Dermis microvascular lymphatic vessel endothelial cell (primary cell): ENCODE measurements at regions not wholly inside any gene's neighbourhood (a gene's known extent, or its start where the extent isn't known, plus 50 kb on each side); places are given as distances from the start of the nearest gene placed in this dataset.
"Not testable (repeated sequence)": the region's sequence is repeated elsewhere in the genome, so short reads cannot be mapped to it uniquely, and the experiment has no call there.

Experiments
- DNase-seq, 2 donors: peaks; one replicate each; pipeline versions ENCODE4 v3.0.0 to v3.0.0-alpha.2; 2010; ENCODE audit warnings: low read depth in 2 of 2

DNA sequence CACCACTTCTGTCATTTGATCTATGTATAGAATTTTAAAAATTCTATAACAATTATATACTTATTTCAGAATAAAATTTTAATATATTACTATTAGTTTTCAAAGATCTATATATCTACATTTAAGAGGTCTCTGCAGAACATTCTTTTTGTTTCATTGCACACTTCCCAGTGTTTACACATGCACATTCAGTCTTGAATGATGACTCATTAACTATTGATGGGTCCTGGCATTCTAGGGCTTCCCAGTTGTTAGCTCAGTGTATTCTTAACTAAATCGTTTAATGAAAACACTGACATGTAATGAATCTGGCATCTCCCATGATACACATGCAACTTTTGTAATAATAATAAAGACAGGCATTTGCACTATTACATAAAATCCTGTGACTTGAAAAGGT lies 324.6 kb downstream of the KLF12 start:
- DNase-seq, result peak in 1 of 2 donors; percentile 50

DNA sequence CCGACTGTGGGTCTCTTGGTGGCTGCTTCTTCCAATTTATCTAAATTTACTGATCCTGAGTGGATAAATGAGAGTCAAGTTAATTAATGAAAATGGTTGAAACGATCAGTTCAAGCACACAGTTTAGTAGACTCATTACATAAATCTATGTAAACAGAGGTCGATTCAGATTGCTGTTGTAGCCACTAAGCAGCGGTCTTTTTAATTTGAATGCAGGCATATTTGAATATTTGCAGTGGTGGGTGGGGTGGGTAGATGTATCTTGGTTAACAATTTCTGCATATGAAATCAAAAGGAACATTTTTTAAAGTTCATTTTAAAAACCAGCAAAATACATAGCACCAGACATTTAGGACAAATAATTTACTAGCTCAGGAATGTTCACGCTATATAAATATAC lies 325.9 kb downstream of the KLF12 start:
- DNase-seq, result no peak

DNA sequence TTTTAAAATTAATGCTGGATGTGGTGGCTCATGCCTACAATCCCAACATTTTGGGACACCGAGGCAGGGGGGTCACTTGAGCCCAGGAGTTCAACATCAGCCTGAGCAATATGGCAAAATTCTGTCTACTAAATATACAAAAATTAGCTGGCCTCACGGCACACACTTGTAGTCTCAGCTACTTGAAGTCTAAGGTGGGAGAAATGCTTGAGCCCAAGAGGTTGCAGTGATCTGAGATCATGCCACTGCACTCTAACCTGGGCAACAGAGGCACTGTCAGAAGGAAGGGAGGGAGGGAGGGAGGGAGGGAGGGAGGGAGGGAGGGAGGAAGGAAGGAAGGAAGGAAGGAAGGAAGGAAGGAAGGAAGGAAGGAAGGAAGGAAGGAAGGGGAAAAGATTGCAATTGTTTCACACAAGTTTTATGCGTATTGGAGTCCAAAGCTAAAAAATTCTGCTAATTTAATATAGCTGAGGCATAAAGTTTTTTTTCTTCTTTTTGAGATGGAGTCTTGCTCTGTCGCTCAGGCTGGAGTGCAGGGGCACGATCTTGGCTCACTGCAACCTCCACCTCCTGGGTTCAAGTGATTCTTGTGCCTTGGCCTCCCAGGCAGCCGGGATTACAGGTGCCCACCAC lies 328.8 kb downstream of the KLF12 start:
- not testable (repeated sequence) for DNase-seq

DNA sequence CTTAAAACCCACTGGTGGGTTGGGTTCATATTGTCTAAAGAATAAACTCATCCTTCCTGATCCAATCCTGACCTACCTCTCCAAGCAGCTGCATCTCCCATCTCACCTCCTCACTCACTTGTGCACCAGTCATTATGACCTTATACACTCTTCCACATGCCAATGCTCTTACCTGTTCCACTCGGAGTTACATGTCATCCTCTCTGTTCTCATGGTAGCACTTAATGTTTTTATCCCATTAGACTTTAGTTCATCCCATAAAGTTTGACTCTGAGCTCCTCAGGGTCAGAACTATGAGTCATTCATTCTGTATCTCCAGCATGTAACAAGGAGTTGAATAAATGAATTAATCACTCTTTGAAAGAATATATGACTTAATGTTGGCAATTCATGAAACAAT lies 330.2 kb downstream of the KLF12 start:
- no peak for DNase-seq

DNA sequence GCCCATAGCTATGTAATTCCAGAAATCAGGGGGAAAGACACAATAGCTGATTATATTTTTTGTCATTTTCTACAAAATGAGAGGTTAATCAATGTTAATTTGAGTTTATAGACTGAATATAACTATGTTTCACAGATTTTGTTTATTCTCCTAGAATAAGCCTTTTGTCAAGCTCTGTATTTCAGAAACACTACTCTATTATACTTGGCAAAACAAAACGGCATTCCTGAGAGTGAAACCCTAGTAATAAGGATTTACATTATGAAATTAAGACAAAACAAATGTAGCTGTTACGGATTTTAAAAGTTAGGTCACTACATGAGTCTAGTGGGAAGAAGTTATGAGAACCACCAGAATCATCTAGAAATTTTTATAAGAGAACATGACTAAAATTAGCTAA lies 334.2 kb downstream of the KLF12 start:
- no peak for DNase-seq

DNA sequence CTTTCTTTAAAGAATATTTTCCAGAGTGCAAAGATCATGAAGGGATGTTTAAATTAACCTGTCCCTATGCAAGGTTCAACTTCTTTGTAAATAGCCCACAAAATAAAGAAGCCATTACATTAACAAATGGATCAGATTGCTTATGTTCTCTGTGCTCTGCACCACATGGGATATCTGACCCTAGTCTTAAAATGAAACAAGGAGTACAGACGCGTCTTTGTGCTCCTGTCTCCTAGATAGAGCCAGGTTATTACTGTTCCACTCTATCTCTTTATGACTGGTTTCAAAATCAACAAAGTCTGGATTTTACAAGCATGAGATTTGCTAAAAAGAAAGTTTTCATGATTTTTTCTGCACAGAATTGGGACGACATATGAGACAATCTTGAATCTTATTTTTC lies 339.4 kb downstream of the KLF12 start:
- no peak for DNase-seq

DNA sequence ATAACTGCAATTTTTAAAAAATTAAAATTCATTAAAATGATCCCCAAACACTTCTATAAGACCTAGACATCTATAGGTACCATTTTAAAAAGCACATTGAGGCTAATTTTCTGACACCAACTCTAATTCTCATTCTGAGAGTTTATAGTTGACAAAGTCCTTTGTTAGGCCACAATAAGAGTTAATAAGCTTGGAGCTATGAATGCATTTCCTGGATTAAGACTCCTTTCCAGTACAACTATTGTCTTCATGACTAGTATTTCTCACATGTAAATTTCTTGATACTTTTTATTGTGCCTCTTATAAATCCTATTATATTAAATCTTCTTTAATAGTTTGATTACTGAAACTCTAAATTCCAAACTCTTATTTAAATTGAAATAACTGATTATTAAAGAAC lies 340.8 kb downstream of the KLF12 start:
- no peak for DNase-seq

DNA sequence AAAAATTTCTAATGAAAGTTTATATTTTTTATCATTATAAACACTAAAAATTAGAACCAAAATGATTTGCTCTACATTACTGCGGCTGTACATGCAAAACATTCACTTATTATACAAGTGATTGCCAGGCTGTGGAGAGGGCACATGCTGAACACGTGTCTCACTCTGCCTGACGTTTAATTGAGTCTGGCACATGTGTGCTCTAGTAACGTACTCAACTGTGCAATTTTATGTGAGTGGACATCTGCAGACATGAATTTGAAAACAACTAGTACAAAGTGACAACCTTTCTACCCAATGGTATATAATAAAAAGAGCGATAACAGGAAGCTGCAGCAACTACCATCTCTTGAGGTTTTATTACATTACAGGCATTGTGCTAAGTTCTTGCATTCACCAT lies 341.4 kb downstream of the KLF12 start:
- no peak for DNase-seq

DNA sequence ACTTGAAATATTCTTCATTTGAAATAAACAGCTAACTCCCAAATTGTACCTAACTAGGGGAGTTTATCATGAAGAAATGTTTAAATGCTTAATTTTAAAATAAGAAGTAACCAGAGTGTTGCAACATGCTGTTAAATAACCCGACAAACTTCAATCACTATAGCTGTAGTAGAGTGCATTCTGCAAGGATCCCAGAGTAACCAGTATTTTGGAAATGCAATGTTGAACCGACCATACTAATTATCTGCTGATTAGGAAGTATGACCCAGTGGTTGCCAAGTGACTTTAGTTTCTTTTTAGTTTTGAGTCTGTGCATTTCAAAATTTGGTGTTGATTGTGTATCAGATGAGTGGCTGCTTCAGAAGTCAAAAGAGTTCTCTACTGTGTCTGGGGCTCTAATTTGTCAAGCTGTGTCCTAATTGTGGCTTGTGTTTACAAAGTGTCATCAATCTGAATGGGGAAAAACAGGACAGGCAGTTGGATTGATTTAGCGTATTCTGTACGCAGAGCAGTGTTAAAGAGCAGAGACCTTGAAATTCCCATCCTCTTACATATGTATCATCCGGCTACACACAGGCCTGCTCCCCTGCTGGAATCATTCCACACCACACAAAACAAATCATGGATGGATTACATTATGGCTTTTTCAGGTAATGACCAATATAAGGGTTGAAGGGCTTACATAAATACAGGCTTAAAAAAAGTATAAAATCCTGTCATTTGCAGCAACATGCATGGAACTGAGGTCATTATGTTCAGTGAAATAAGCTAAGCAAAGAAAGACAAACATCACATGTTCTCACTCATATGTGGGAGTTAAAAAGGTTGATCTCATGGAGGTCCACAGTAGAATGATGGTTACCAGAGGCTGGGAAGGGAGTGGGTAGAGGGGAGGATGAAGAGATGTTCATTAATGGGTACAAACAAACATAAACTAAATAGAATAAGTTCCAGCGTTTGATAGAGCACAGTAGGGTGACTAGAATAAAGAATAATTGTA lies 351.5 kb downstream of the KLF12 start:
- DNase-seq, result no peak

DNA sequence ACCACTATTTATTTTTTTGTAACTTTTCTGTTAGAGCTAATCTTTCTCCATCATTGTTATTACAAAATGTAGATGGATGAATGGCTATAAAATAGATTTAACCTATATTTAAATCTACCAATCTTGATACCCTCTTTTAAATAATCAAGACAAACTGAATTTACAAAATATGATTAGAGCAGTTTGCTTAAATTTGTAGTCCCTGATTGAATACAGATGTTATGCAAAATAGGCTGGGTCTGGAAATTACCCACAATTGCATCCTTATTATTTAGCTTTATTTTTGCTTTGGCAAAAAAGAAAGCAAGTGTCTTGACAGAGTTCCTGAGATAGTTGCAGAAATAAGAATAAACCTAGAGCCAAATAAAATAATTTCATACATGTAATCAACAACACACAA lies 352.8 kb downstream of the KLF12 start:
- no peak for DNase-seq

DNA sequence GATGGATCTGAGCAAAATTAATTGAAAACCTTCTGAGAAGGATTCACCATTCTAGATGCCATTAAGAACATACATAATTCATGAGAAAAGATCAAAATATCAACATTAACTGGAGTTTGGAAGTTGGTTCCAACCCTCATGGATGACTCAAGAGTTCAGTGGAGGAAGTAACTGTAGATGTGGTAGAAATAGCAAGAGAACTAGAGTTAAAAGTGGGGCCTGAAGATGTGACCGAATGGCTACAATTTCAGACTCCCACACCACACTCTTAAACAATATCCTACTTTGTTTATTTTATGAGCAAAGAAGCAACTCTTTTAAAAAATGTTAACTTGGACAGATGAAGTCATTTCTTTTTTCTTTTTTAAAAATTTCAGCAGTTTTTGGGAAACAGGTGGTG lies 354.3 kb downstream of the KLF12 start:
- no peak for DNase-seq

DNA sequence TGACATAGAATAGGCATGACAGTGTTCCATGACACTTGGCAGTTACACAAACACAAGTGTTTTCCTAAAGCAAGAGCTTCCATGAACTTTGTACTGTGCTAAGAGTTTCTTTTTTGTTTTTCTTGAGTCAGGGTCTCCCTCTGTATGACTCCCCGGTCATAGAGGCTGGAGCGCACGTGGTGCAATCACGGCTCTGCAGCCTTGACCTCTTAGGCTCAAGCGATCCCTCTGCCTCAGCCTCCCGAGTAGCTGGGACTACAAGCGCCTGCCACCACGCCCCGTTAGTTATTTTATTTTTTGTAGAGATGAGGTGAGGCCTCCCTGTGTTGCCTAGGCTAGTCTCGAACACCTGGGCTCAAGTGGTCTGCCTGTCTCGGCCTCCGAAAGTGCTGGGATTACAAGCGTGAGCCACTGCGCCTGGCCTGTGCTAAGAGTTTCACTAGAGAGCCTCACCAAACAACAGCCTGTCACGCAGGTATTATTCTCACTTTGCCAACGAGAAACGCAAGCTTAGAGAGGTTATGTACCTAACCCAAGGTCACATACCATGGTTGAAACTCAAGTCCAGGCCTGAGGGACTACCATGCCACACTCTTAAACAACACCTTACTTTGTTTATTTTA lies 355.9 kb downstream of the KLF12 start:
- no peak for DNase-seq

DNA sequence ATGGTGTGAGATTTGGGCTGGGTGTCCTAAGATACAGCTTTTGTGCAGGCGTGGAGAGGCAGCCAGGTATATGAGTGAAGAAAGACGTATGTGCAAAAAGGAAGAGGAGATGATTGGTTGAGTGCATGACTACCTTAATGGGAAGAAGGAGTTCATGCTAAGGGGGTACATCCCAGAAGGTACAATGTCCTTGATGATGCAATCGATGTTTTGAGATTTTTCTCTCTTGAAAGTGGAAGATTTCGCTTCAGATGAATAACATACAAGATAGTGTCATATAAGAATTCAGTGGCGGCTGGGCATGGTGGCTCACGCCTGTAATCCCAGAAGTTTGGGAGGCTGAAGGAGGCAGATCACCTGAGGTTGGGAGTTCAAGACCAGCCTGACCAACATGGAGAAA lies 357.1 kb downstream of the KLF12 start:
- no peak for DNase-seq

DNA sequence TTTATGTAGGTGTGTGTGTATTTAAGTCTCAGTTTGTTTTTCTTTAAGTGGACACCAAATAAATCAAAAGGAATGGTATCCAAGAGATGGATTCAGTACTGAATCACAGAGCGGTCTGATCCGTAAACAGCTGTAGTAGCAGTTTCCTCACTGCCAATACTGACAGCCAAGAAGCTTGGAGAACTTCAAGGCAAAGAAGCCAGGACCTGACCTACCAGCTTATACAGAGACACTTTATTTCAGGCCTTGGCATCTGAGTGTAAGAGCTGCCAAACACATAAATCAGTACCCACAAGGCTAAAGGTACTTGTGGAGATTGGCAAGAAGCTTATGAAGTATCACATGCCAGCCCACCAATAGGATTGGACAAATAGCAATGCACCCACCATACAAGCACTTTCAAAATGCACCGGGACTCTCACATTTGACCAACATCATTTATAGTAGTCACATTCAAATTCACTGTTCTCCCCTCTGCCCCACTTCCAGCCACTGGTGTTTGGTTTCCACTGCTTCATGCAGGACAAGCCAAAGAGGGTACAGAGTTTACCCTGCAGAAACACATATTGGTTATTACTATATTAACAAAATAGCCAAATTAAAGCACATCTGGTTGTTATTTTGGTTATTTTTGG lies 357.9 kb downstream of the KLF12 start:
- DNase-seq, result no peak

DNA sequence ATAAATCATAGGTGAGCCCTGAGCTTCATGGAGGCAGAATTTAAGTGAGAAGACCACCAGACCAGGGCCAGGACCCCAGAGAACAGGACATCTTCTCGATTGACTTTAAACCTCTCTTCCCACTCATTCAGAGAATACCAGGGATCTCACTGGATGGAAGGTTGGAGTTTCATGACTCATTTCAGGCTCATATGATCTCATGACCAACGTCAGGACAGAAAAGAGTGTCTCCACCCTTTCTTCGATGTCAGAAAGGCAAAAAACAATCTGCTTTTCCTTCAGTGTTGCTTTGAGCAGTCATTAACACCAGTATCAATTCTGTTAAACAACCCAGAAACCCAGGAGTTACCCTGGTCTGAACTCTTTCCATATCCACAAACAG lies 361.0 kb downstream of the KLF12 start:
- DNase-seq, result no peak

DNA sequence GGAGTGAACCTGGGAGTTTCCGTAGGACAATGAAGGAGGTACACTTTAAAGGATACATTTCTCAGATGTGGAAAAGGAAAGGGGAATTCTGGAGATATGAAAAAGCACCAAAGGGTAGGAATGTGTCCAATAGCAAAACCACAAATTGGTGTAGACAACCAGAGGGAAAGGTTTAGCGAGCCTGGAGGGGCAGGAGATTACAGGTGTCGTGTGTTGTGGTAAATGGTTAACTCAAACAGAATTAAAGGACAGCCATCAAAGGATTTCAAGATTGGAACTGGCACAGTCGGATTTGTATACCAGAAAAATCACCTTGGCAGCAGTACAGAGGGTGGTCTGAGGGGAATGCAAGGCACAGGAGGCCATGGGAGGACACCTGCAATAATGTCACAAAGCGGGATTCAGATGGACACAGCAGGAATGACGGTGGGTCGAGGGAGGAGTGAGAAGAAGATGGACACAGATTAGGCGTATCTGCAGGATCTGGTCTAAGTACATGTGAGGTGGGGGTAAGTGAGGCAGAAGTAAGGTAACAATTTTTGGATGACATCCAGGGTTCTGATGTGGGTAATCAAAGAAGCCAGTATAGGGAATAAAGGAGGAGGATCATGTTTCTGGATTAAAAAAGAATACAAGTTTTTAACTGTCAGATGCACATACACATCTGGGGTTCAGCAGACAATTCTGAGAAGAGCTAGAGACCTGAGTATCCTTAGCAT lies 361.6 kb downstream of the KLF12 start:
- no peak for DNase-seq

DNA sequence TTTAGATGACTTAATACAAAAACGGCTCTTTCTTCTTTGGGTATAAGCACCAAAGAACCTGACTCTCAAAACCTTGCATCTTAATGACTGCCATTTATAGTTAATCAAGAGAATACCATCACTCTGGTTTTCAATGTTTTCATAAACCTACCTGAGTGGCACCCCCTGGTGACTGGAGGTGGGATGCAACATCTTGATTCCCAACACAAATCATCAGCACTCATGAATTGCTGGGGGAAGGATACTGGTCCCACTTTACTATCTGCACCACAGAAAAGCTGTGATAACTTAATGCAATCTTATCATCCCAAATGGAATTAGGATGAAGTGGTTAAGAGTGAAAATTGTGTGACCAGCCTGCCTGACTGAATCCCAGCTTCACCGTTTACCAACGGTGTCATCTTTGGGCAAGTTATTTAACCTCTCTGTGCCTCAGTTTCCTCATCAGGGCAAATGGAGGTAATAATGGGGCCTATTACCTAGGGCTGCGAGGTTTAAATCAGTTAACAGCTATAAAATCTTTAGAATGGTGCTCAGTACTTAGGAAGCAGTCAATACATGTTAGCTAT lies 366.4 kb downstream of the KLF12 start:
- DNase-seq, result peak in 1 of 2 donors; percentile 15

DNA sequence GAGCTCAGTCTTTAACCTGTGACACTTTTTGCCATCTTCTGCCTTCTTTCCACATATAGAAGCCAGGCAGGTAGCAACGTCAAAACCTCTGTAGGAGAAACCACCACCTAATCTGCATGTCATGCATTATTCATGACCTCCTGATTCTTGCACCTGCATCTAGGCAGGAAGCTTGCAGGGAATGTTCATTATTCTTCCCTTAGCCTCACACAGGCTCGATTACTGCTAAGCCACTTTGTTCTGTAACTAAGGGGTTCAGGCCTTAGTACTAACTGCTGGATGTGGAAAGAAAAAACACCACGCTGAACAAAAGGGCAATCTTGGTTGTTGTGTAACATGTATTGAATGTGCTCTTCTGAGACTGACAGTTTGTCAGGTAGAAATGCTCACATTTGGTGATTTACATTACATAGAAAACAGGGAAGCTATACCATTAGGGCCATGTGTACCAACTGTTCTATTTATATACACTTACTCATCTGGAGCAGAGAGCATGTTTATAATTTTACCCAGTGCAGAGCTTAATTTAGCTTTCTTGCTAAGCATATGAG lies 366.9 kb downstream of the KLF12 start:
- DNase-seq, result peak in 1 of 2 donors; percentile 27

DNA sequence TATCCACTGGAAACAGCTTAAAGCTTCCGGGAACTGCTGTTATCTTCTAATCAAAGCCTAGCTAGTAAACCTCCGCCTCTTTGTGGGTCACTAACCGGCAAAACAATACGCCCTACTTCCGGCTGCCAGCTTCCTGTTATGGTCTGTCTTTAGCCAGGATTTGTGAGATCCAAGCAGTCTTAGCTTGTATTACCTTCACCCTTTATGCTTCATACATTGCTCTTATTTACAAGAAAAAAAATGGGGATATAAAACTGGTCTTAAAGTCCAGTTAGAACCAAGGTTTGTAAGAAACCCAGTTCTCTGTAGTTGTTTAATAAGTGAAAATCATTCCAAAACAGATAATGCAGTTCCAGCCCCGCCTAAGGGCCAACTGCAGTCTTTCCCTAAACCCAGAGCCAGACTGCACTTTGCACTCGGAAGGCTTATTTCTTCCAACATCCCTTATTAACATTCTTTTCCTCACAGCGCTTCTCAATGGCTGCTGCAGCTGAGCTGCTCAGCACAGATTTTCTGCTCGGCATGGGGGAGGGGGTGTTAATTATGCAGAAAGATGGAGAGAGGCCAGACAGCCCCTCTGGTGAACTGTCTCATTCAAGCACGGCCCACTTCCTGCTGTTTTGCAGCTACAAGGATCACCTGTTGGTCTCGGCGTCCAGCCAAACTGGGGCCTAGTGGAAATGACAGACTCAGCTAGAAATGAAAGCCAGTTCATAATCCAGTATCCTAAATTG lies 368.4 kb downstream of the KLF12 start:
- peak; percentile 96 to 97 for DNase-seq

DNA sequence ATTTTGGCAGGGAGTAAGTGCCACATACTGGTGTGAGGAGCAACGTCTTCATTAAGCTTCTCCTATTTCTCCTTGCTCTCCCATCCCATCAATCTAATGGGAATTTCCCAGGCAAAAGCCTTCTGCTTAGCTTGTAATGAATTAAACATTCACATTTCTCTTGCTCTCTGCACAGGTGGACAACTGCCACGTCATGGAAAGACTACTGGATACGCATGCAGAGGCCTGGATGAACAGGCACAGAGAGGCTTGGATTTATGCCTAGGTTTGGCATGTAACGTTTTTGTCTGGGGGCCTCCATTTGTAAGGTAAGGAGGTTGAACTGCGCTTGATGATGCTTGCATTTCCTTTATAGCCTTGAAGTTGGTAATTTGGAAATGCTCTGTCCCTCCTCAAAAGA lies 374.8 kb downstream of the KLF12 start:
- no peak for DNase-seq
